ENCODE measurements at regions not wholly inside any gene's neighbourhood (a gene's known extent, or its start where the extent isn't known, plus 50 kb on each side); places are given as distances from the start of the nearest gene placed in this dataset.
"Not testable (repeated sequence)": the region's sequence is repeated elsewhere in the genome, so short reads cannot be mapped to it uniquely, and the experiment has no call there.

DNA sequence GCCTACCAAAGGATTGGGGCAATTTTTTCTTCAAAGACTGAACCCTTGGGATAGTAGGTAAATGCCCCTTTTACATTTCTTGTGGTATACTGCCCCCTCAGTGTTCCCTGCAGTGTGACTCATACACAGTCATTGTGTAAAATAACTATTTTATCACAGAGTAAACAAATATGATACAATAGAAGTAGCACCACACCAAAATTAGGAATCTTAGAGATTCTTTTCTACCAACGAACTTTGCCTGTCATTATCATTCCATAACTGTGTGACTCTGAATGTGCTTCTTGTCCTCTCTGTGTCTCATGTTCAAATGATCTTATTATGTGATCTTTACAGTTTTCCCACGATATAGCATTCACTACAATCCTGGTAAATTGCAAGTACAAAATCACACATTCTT lies 517.0 kb downstream of the ZIC3 start:
- Histone ChIP-seq H3K36me3 (ENCODE audit: insufficient read depth, low read length) (no peaks in the 10 kb centered on the region), H2AFZ (ENCODE audit: low read depth, low read length) (no peak overlapping the region), H3K4me3 (ENCODE audit: insufficient read depth, low read depth, low read length) (no peak overlapping the region), H3K4me1 (ENCODE audit: insufficient read depth, low read length) (no peaks in the 10 kb centered on the region), H3K9me3 (ENCODE audit: insufficient read depth, low read depth, low read length) (no peaks in the 10 kb centered on the region), H3K27ac (ENCODE audit: low read depth, low read length) (no peak overlapping the region), H3K9ac (ENCODE audit: low read length) (no peak overlapping the region), H3K27me3 (ENCODE audit: insufficient read depth, low read length) (no peaks in the 10 kb centered on the region), H4K20me1 (ENCODE audit: insufficient read depth, low read length) (no peaks in the 10 kb centered on the region), H3K4me2 (ENCODE audit: low read length) (peak overlapping the region; percentile 2), H3K79me2 (ENCODE audit: insufficient read depth, low read length) (no peaks in the 10 kb centered on the region)
- FAIRE-seq (peak; percentile 76), DNase-seq (ENCODE audit: low read depth) (no peak)
- no peak overlapping the region for H3K27ac Mint-ChIP-seq (ENCODE audit: unreplicated experiment)
- H3K9me3 Mint-ChIP-seq (ENCODE audit: unreplicated experiment): peaks cover 2% of the 10 kb centered on the region
- H3K4me1 Mint-ChIP-seq (ENCODE audit: low read depth, unreplicated experiment): peaks cover 1% of the 10 kb centered on the region
- TF ChIP-seq, protein P1, sequence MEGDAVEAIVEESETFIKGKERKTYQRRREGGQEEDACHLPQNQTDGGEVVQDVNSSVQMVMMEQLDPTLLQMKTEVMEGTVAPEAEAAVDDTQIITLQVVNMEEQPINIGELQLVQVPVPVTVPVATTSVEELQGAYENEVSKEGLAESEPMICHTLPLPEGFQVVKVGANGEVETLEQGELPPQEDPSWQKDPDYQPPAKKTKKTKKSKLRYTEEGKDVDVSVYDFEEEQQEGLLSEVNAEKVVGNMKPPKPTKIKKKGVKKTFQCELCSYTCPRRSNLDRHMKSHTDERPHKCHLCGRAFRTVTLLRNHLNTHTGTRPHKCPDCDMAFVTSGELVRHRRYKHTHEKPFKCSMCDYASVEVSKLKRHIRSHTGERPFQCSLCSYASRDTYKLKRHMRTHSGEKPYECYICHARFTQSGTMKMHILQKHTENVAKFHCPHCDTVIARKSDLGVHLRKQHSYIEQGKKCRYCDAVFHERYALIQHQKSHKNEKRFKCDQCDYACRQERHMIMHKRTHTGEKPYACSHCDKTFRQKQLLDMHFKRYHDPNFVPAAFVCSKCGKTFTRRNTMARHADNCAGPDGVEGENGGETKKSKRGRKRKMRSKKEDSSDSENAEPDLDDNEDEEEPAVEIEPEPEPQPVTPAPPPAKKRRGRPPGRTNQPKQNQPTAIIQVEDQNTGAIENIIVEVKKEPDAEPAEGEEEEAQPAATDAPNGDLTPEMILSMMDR (IDR thresholded peaks at IDR 0.05; ENCODE audit: insufficient read depth, low read depth, low read length): no peak
- no peak for TF ChIP-seq EZH2 (IDR thresholded peaks at IDR 0.05; ENCODE audit: insufficient read depth, low read length)
- no peak overlapping the region for H3K4me3 Mint-ChIP-seq (ENCODE audit: unreplicated experiment)
- no peaks in the 10 kb centered on the region for H3K27me3 Mint-ChIP-seq (ENCODE audit: low read depth, unreplicated experiment)
- no peaks in the 10 kb centered on the region for H3K36me3 Mint-ChIP-seq (ENCODE audit: low read depth, unreplicated experiment)

- H3K27me3 Mint-ChIP-seq (ENCODE audit: low read depth, unreplicated experiment); H3K36me3 ChIP-seq (ENCODE audit: insufficient read depth, low read length); H3K4me1 Mint-ChIP-seq (ENCODE audit: low read depth, unreplicated experiment); H3K4me3 Mint-ChIP-seq (ENCODE audit: unreplicated experiment); H3K36me3 Mint-ChIP-seq (ENCODE audit: low read depth, unreplicated experiment); H3K9me3 ChIP-seq (ENCODE audit: insufficient read depth, low read depth, low read length); H3K27me3 ChIP-seq (ENCODE audit: insufficient read depth, low read length); DNase-seq (ENCODE audit: low read depth); H3K27ac Mint-ChIP-seq (ENCODE audit: unreplicated experiment); H3K9me3 Mint-ChIP-seq (ENCODE audit: unreplicated experiment); H3K4me1 ChIP-seq (ENCODE audit: insufficient read depth, low read length); H4K20me1 ChIP-seq (ENCODE audit: insufficient read depth, low read length); H2AFZ ChIP-seq (ENCODE audit: low read depth, low read length); H3K4me3 ChIP-seq (ENCODE audit: insufficient read depth, low read depth, low read length); H3K9ac ChIP-seq (ENCODE audit: low read length); H3K4me2 ChIP-seq (ENCODE audit: low read length); FAIRE-seq; H3K79me2 ChIP-seq (ENCODE audit: insufficient read depth, low read length); H3K27ac ChIP-seq (ENCODE audit: low read depth, low read length): not testable (repeated sequence)
These were observed 545.0 kb downstream of the ZIC3 start for GRCh38 chrX:138110910-138111309.

DNA sequence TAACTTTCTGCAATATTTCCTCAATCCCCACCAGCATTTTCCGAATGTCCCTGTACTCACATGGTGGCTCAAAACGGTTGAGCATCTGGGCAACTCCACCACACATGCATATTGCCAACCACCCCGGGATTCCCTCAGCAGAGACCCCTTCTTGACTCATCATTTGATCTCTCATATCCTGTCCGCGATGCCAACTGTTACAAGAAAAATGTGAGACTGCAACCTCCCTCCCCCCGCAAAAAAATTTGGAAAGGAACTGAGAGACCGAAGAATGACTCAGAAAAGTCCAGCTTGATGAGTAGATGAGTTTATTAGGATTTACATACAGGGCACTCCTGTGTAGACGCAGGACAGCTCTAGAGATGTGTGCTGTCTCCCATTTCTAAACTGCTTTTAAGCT lies 561.4 kb downstream of the ZIC3 start:
- Histone ChIP-seq H3K9me3 (ENCODE audit: insufficient read depth, low read depth, low read length) (no peaks in the 10 kb centered on the region), H3K4me3 (ENCODE audit: insufficient read depth, low read depth, low read length) (no peak overlapping the region), H3K27me3 (ENCODE audit: insufficient read depth, low read length) (no peaks in the 10 kb centered on the region), H3K4me1 (ENCODE audit: insufficient read depth, low read length) (peaks cover 5% of the 10 kb centered on the region), H3K4me2 (ENCODE audit: low read length) (peak overlapping the region; percentile 63), H2AFZ (ENCODE audit: low read depth, low read length) (no peak overlapping the region), H3K36me3 (ENCODE audit: insufficient read depth, low read length) (no peaks in the 10 kb centered on the region), H3K79me2 (ENCODE audit: insufficient read depth, low read length) (no peaks in the 10 kb centered on the region), H3K27ac (ENCODE audit: low read depth, low read length) (no peak overlapping the region), H4K20me1 (ENCODE audit: insufficient read depth, low read length) (no peaks in the 10 kb centered on the region), H3K9ac (ENCODE audit: low read length) (no peak overlapping the region)
- Mint-ChIP-seq H3K4me3 (ENCODE audit: unreplicated experiment) (no peak overlapping the region), H3K9me3 (ENCODE audit: unreplicated experiment) (no peaks in the 10 kb centered on the region), H3K27ac (ENCODE audit: unreplicated experiment) (no peak overlapping the region), H3K36me3 (ENCODE audit: low read depth, unreplicated experiment) (no peaks in the 10 kb centered on the region), H3K4me1 (ENCODE audit: low read depth, unreplicated experiment) (peaks cover 4% of the 10 kb centered on the region), H3K27me3 (ENCODE audit: low read depth, unreplicated experiment) (no peaks in the 10 kb centered on the region)
- peak; percentile 47 for DNase-seq (ENCODE audit: low read depth)
- peak; percentile 47 for FAIRE-seq
- TF ChIP-seq, protein P1 (IDR thresholded peaks at IDR 0.05; ENCODE audit: insufficient read depth, low read depth, low read length): no peak
- TF ChIP-seq EZH2 (IDR thresholded peaks at IDR 0.05; ENCODE audit: insufficient read depth, low read length): no peak

Measured in astrocyte (in vitro differentiated cells and primary cell).